DOHH2 (cell line): ENCODE measurements at regions not wholly inside any gene's neighbourhood (a gene's known extent, or its start where the extent isn't known, plus 50 kb on each side); places are given as distances from the start of the nearest gene placed in this dataset.

Experiments
- H3F3A ChIP-seq: fragments of 200-600 bp; sonication (generic), shearing (Covaris generic); 2 replicates; pipeline ENCODE4 v1.6.0; 2016; ENCODE audit warnings: antibody characterized with exemption, mild to moderate bottlenecking; ENCODE audit not compliant: control insufficient read depth, insufficient read depth
- H3K27ac ChIP-seq: fragments of 200-600 bp; sonication (generic); 2 replicates; pipeline ENCODE4 v1.5.1; 2014; ENCODE audit warnings: low read depth, mild to moderate bottlenecking, low read length, moderate library complexity
- H3K27me3 ChIP-seq: fragments of 200-600 bp; sonication (generic); 2 replicates; pipeline ENCODE4 v1.6.1; 2014; ENCODE audit warnings: mild to moderate bottlenecking, low read length, mixed read lengths; ENCODE audit not compliant: control insufficient read depth
- H3K36me3 ChIP-seq: fragments of 200-600 bp; sonication (generic); 2 replicates; pipeline ENCODE4 v1.6.1; 2014; ENCODE audit warnings: mild to moderate bottlenecking, low read length, moderate library complexity, mixed read lengths; ENCODE audit not compliant: control insufficient read depth
- H3K4me1 ChIP-seq: fragments of 200-600 bp; sonication (generic); 2 replicates; pipeline ENCODE4 v1.6.1; 2014; ENCODE audit warnings: mild to moderate bottlenecking, low read length, mixed read lengths; ENCODE audit not compliant: control insufficient read depth
- H3K4me2 ChIP-seq: fragments of 200-600 bp; sonication (generic); 2 replicates; pipeline ENCODE4 v1.6.0; 2014; ENCODE audit warnings: mild to moderate bottlenecking, low read length, moderate library complexity
- H3K4me3 ChIP-seq: fragments of 200-600 bp; sonication (generic); 2 replicates; pipeline ENCODE4 v1.5.1; 2014; ENCODE audit warnings: mild to moderate bottlenecking, low read length, mixed read lengths
- H3K79me2 ChIP-seq: fragments of 200-600 bp; sonication (generic); 2 replicates; pipeline ENCODE4 v1.6.1; 2014; ENCODE audit warnings: mild to moderate bottlenecking, low read length, mixed read lengths; ENCODE audit not compliant: control insufficient read depth
- H3K9me2 ChIP-seq: fragments of 200-600 bp; sonication (generic); replicated peaks from 2 replicates; pipeline ENCODE4 v1.6.1; 2014; ENCODE audit warnings: mild to moderate bottlenecking, low read length, mixed read lengths; ENCODE audit not compliant: control insufficient read depth
- H3K9me3 ChIP-seq: fragments of 200-600 bp; sonication (generic); 2 replicates; pipeline ENCODE4 v1.6.1; 2014; ENCODE audit warnings: antibody characterized with exemption, low read length, mixed read lengths; ENCODE audit not compliant: control insufficient read depth, insufficient read depth
- H4K20me1 ChIP-seq: fragments of 200-600 bp; sonication (generic); 2 replicates; pipeline ENCODE4 v1.6.0; 2014; ENCODE audit warnings: low read depth, mild to moderate bottlenecking, antibody characterized with exemption, low read length, moderate library complexity; ENCODE audit not compliant: control insufficient read depth, insufficient read depth
- EZH2phosphoT487 ChIP-seq: fragments of 200-600 bp; sonication (generic); IDR thresholded peaks from 2 replicates; pipeline ENCODE4 v1.6.1; 2017; ENCODE audit warnings: borderline replicate concordance, mild to moderate bottlenecking, antibody characterized with exemption, low read length, moderate library complexity, mixed read lengths
- TF ChIP-seq, protein P1 (sequence below): fragments of 200-600 bp; sonication (generic); IDR thresholded peaks from one replicate; pipeline ENCODE4 v1.5.1; 2014; ENCODE audit warnings: antibody characterized with exemption, mild to moderate bottlenecking, low read depth, low read length; ENCODE audit not compliant: poor library complexity, severe bottlenecking

DNA sequence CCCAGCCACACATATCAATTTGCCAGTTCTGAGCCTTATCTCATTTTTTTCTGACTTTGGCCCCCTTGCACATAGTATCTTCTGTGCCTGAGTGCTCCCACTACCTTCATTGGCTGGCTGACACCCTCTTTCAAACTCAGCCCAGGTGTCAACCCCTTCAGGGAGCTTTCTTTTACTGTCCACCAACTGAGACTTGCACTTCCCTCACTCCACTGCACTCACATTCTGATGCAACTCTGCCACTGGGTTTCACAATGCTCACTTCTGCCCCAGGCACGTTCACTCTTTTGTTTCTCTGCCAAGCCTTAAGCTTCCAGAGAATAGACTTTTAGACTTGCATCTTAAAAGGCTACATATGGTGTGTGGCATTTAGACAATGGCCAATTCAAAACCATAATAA lies 101.5 kb upstream of the CBLB start:
- H3K4me1 ChIP-seq, result 0 out of 2 replicates have a peak, but pooled peaks cover 4% of the 10 kb centered on the region
- H3K4me3 ChIP-seq, result no peak overlapping the region
- no peaks in the 10 kb centered on the region for H3F3A ChIP-seq
- H4K20me1 ChIP-seq, result no peaks in the 10 kb centered on the region
- H3K27me3 ChIP-seq, result no peaks in the 10 kb centered on the region
- no peak overlapping the region for H3K4me2 ChIP-seq
- H3K9me2 ChIP-seq, result no peaks in the 10 kb centered on the region
- peaks cover 25% of the 10 kb centered on the region for H3K9me3 ChIP-seq
- H3K36me3 ChIP-seq, result no peaks in the 10 kb centered on the region
- no peaks in the 10 kb centered on the region for H3K79me2 ChIP-seq
- TF ChIP-seq, protein P1, sequence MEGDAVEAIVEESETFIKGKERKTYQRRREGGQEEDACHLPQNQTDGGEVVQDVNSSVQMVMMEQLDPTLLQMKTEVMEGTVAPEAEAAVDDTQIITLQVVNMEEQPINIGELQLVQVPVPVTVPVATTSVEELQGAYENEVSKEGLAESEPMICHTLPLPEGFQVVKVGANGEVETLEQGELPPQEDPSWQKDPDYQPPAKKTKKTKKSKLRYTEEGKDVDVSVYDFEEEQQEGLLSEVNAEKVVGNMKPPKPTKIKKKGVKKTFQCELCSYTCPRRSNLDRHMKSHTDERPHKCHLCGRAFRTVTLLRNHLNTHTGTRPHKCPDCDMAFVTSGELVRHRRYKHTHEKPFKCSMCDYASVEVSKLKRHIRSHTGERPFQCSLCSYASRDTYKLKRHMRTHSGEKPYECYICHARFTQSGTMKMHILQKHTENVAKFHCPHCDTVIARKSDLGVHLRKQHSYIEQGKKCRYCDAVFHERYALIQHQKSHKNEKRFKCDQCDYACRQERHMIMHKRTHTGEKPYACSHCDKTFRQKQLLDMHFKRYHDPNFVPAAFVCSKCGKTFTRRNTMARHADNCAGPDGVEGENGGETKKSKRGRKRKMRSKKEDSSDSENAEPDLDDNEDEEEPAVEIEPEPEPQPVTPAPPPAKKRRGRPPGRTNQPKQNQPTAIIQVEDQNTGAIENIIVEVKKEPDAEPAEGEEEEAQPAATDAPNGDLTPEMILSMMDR, result no peak
- no peak for TF ChIP-seq EZH2phosphoT487
- H3K27ac ChIP-seq, result no peak overlapping the region

DNA sequence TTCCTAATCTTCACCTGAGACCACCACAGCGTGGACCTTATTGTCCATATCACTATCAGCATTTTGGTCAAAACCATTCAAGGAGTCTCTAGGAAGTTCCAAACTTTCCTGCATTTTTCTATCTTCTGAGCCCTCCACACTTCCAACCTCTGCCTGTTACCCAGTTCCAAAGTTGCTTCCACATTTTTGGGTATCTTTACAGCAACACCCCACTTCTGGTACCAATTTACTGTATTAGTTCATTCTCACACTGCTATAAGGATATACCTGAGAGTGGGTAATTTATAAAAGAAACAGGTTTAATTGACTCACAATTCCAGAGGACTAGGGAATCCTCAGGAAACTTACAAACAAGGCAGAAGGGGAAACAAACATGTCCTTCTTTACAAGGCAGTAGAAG lies 103.3 kb upstream of the CBLB start:
- Histone ChIP-seq H3K4me1 (0 out of 2 replicates have a peak, but pooled peaks cover 4% of the 10 kb centered on the region), H3F3A (no peaks in the 10 kb centered on the region), H3K27ac (no peak overlapping the region), H3K79me2 (no peaks in the 10 kb centered on the region), H4K20me1 (no peaks in the 10 kb centered on the region), H3K36me3 (no peaks in the 10 kb centered on the region), H3K4me2 (no peak overlapping the region), H3K9me3 (peaks cover 25% of the 10 kb centered on the region), H3K27me3 (no peaks in the 10 kb centered on the region), H3K9me2 (no peaks in the 10 kb centered on the region), H3K4me3 (no peak overlapping the region)
- TF ChIP-seq, protein P1, result no peak
- TF ChIP-seq EZH2phosphoT487, result no peak

DNA sequence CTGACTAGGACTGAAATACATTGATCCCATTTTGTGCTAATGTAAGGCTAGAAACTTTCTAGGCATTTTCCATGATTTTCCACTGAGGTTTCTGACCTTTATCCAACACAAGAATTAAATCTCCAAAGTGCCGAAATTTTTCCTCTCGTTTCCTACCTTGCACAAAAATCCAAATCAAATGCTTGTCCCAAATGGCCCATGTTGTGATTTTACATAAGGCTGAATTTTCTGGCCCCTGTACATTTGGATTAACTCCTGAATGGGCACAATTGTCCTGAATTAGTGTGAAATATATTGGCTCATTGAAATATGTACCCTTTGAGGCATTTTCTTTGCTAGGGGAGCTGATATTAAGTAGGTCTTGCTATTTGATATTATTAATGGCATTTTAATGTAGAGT lies 105.6 kb upstream of the CBLB start:
- Histone ChIP-seq H3F3A (no peaks in the 10 kb centered on the region), H3K79me2 (no peaks in the 10 kb centered on the region), H3K9me2 (no peaks in the 10 kb centered on the region), H3K36me3 (no peaks in the 10 kb centered on the region), H3K4me2 (no peak overlapping the region), H4K20me1 (no peaks in the 10 kb centered on the region), H3K27me3 (no peaks in the 10 kb centered on the region), H3K4me1 (0 out of 2 replicates have a peak, but pooled peaks cover 4% of the 10 kb centered on the region), H3K9me3 (peaks cover 25% of the 10 kb centered on the region), H3K27ac (no peak overlapping the region), H3K4me3 (no peak overlapping the region)
- TF ChIP-seq EZH2phosphoT487, result no peak
- TF ChIP-seq, protein P1, result no peak
